K562 (cell line): ENCODE measurements at regions not wholly inside any gene's neighbourhood (a gene's known extent, or its start where the extent isn't known, plus 50 kb on each side); places are given as distances from the start of the nearest gene placed in this dataset.

ENCODE experiments used
- ATAC-seq: fragments of 200-7000 bp; cut with Tn5 transposase; 3 replicates; pipeline ENCODE4 v1.9.1; 2020; ENCODE audit warnings: moderate library complexity
- BruUV-seq: library from RNA; stranded (reverse); fragments of 400-500 nt; replicated peaks from 2 replicates; lab custom pipeline; 2021; lab: Mats Ljungman, UMichigan
- CTCF ChIA-PET: fragments of 300-600 bp; formaldehyde crosslinking; extraction: SDS; loops from one replicate; lab custom pipeline; 2021; ENCODE audit warnings: low intra/inter-chr PET ratio; lab: Yijun Ruan, JAX
- POLR2A ChIA-PET: fragments of 300-600, 350-650 bp; sonication (Branson Sonifier 250); formaldehyde crosslinking; extraction: SDS; loops from one replicate; lab custom pipeline; 2021; ENCODE audit warnings: antibody characterized with exemption, inconsistent platforms; lab: Yijun Ruan, JAX
- DNase-seq, 4 experiments: peaks; one replicate each; pipeline versions ENCODE4 v3.0.0 to v3.0.0-alpha.2; 2011 to 2018; ENCODE audit warnings: low spot score in 3 of 4, mixed read lengths in 3 of 4; ENCODE audit errors: extremely low read depth in 1 of 4
- FAIRE-seq: peaks from 2 replicates; lab custom pipeline; 2011; peaks lifted over from hg19 to GRCh38; lab: Jason Lieb, UNC
- H2AFZ ChIP-seq: 2 replicates; pipeline ENCODE4 v1.6.0; 2011; ENCODE audit warnings: low read depth, low read length, control low read depth, inconsistent platforms
- H3K27ac ChIP-seq: fragments of 200-600 bp; 3 replicates; pipeline ENCODE4 v1.8.0; 2011; ENCODE audit warnings: low read depth, mild to moderate bottlenecking, control low read depth, inconsistent platforms, low read length, moderate library complexity, mixed read lengths; ENCODE audit errors: extremely low read depth
- H3K27me3 ChIP-seq, 2 experiments: fragments of 300-600 bp in 1 of 2; 2 replicates in 1 of 2; 3 replicates in 1 of 2; pipeline versions ENCODE4 v1.6.0 to v1.8.0; 2011; ENCODE audit warnings: inconsistent platforms in 2 of 2, low read length in 2 of 2, mild to moderate bottlenecking in 1 of 2, mixed read lengths in 1 of 2, moderate library complexity in 1 of 2; ENCODE audit not compliant: control insufficient read depth in 2 of 2, insufficient read depth in 2 of 2
- H3K36me3 ChIP-seq: fragments of 300-600 bp; 3 replicates; pipeline ENCODE4 v1.8.0; 2011; ENCODE audit warnings: mild to moderate bottlenecking, low read length, inconsistent platforms; ENCODE audit not compliant: control insufficient read depth, insufficient read depth
- H3K4me1 ChIP-seq, 2 experiments: fragments of 200-600 bp in 1 of 2; replicated peaks in 1 of 2; 2 replicates in 1 of 2; 3 replicates in 1 of 2; pipeline versions ENCODE4 v1.5.1 to v1.8.0; 2011; ENCODE audit warnings: inconsistent platforms in 2 of 2, low read length in 2 of 2, mild to moderate bottlenecking in 1 of 2, mixed read lengths in 1 of 2, moderate library complexity in 1 of 2; ENCODE audit not compliant: control insufficient read depth in 2 of 2, insufficient read depth in 2 of 2
- H3K4me2 ChIP-seq: 2 replicates; pipeline ENCODE4 v1.6.1; 2011; ENCODE audit warnings: low read length, control low read depth, inconsistent platforms, mixed read lengths; ENCODE audit not compliant: insufficient read depth
- H3K4me3 ChIP-seq: fragments of 200-600 bp; sonication (generic), shearing (Covaris generic); 2 replicates; pipeline ENCODE4 v1.5.1; 2016; ENCODE audit warnings: control low read depth, inconsistent platforms
- H3K79me2 ChIP-seq: fragments of 200-600 bp; 3 replicates; pipeline ENCODE4 v1.8.0; 2011; ENCODE audit warnings: low read length, inconsistent platforms; ENCODE audit not compliant: control insufficient read depth, insufficient read depth
- H3K9ac ChIP-seq, 2 experiments: 2 replicates each; pipeline versions ENCODE4 v1.6.0 to v1.6.1; 2011; ENCODE audit warnings: low read depth in 2 of 2, low read length in 2 of 2, control low read depth in 1 of 2, inconsistent platforms in 1 of 2, mild to moderate bottlenecking in 1 of 2, mixed read lengths in 1 of 2; ENCODE audit not compliant: insufficient read depth in 1 of 2
- H3K9me1 ChIP-seq: one replicate; pipeline ENCODE4 v1.6.0; 2011; ENCODE audit warnings: inconsistent platforms, mild to moderate bottlenecking, low read length, moderate library complexity; ENCODE audit not compliant: control insufficient read depth, insufficient read depth
- H3K9me3 ChIP-seq: replicated peaks from 2 replicates; pipeline ENCODE4 v1.5.1; 2011; ENCODE audit warnings: low read depth, low read length, inconsistent platforms; ENCODE audit not compliant: control insufficient read depth, insufficient read depth
- H4K20me1 ChIP-seq: replicated peaks from 2 replicates; pipeline ENCODE4 v1.6.1; 2011; ENCODE audit warnings: low read length, inconsistent platforms, mixed read lengths; ENCODE audit not compliant: control insufficient read depth, insufficient read depth
- GTF2F1 ChIP-seq: IDR thresholded peaks from 2 replicates; pipeline ENCODE4 v1.6.1; 2011; ENCODE audit warnings: low read depth, low read length, improper control_type of control experiment
- KDM4B ChIP-seq, 2 experiments: fragments of 450-650 bp in 1 of 2; sonication (generic) in 1 of 2; IDR thresholded peaks; 2 replicates each; pipeline ENCODE4 v1.6.1; 2016 to 2017; ENCODE audit warnings: borderline replicate concordance in 2 of 2, antibody characterized with exemption in 1 of 2, low read depth in 1 of 2, mild to moderate bottlenecking in 1 of 2
- L3MBTL2 ChIP-seq: fragments of 450-650 bp; IDR thresholded peaks from 2 replicates; pipeline ENCODE4 v1.6.1; 2016; ENCODE audit warnings: mild to moderate bottlenecking, moderate library complexity
- MEF2D ChIP-seq: conservative IDR thresholded peaks from 2 replicates; pipeline ENCODE4 v1.6.1; 2016; ENCODE audit warnings: low read depth, missing genetic modification characterization, missing compliant biosample characterization
- NR1H2 ChIP-seq: sonication (generic); formaldehyde crosslinking; IDR thresholded peaks from 2 replicates; pipeline ENCODE4 v1.4.0; 2020; ENCODE audit warnings: mild to moderate bottlenecking, missing genetic modification reagents
- NR4A1 ChIP-seq, 2 experiments: fragments of 250-450 bp in 1 of 2; fragments of 450-650 bp in 1 of 2; sonication (Bioruptor Pico) in 1 of 2; IDR thresholded peaks; 2 replicates each; pipeline versions ENCODE4 v1.4.0 to v1.6.1; 2016 to 2020; ENCODE audit warnings: mild to moderate bottlenecking in 2 of 2, missing compliant biosample characterization in 1 of 2, missing genetic modification characterization in 1 of 2, moderate library complexity in 1 of 2
- PHF21A ChIP-seq: fragments of 450-650 bp; IDR thresholded peaks from 2 replicates; pipeline ENCODE4 v1.6.1; 2017; ENCODE audit warnings: low read depth, borderline replicate concordance
- RAD21 ChIP-seq, 2 experiments: fragments of 250-450 bp in 1 of 2; fragments of 450-650 bp in 1 of 2; sonication (Bioruptor Pico) in 1 of 2; formaldehyde crosslinking in 1 of 2; IDR thresholded peaks in 1 of 2; conservative IDR thresholded peaks in 1 of 2; 2 replicates each; pipeline versions ENCODE4 v1.4.0 to v1.8.0; 2020 to 2022; ENCODE audit warnings: mild to moderate bottlenecking in 2 of 2, moderate library complexity in 1 of 2
- SFPQ ChIP-seq: fragments of 200-400 bp; formaldehyde crosslinking; IDR thresholded peaks from 2 replicates; pipeline ENCODE4 v1.6.1; 2017; ENCODE audit warnings: mild to moderate bottlenecking, low read depth, low read length, moderate library complexity
- TRIM24 ChIP-seq, 2 experiments: fragments of 450-650 bp; IDR thresholded peaks; 2 replicates each; pipeline ENCODE4 v1.6.1; 2016
- ZFP1 ChIP-seq: fragments of 450-650 bp; formaldehyde crosslinking; IDR thresholded peaks from 2 replicates; pipeline ENCODE4 v1.4.0; 2020; ENCODE audit warnings: mild to moderate bottlenecking, mixed read lengths
- WGBS: fragments of 100-300 bp; shearing (Covaris generic); methylation state at CpG from one replicate; pipeline ENCODE4 v1.1.6; 2016; ENCODE audit warnings: low coverage, mixed read lengths; ENCODE audit not compliant: insufficient coverage; ENCODE audit errors: missing lambda C conversion rate; 5-methylcytosine and 5-hydroxymethylcytosine counted together
- in situ Hi-C: fragments of 300-500 bp; cut with MboI; formaldehyde crosslinking; loops from 4 replicates; pipeline ENCODE4 v1.15.0; 2018; ENCODE audit warnings: inconsistent platforms, mixed read lengths
- intact Hi-C: fragments of 100-400 bp; cut with micrococcal nuclease; formaldehyde crosslinking; loops from 2 replicates; pipeline ENCODE4 v1.14.2; 2022
- TF ChIP-seq, protein P1 (sequence below): fragments of 250-450 bp; sonication (Bioruptor Pico); IDR thresholded peaks from 2 replicates; pipeline ENCODE4 v1.4.0; 2020; ENCODE audit warnings: borderline replicate concordance
- TF ChIP-seq, protein P2 (sequence below): fragments of 200-800 bp; sonication (Bioruptor generic); IDR thresholded peaks from 2 replicates; pipeline ENCODE4 v1.6.1; 2017; ENCODE audit warnings: missing genetic modification characterization, missing compliant biosample characterization
- TF ChIP-seq, protein P3 (sequence below): fragments of 450-650 bp; IDR thresholded peaks from 2 replicates; pipeline ENCODE4 v1.7.1; 2018; ENCODE audit warnings: mild to moderate bottlenecking, low read depth; ENCODE audit not compliant: partially characterized antibody

DNA sequence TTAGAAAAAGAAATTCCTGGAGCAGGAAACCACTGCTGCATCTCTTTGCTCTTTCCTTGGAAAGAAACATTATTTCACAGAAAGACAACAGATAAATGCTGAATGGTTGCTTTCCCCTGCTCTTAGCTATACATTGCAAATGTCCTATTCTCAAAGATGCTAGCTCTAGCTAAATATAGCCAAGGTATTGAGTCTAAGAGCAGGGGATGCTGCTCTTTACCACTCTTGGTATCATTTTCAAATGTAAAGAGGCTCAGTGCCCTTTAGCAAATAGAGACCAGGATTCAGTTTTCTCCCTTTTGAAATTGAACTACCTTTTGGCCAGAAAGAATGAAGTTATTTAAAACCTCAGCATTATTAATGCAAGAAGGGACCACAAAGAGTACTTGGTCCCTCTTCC, 104.0 kb upstream of the FUT8 start (continued):
- TF ChIP-seq KDM4B (IDR thresholded peaks at IDR 0.05; ENCODE audit: borderline replicate concordance in 2 of 2, low read depth in 1 of 2): no peak
- TF ChIP-seq PHF21A: no peak
- TF ChIP-seq, protein P1, sequence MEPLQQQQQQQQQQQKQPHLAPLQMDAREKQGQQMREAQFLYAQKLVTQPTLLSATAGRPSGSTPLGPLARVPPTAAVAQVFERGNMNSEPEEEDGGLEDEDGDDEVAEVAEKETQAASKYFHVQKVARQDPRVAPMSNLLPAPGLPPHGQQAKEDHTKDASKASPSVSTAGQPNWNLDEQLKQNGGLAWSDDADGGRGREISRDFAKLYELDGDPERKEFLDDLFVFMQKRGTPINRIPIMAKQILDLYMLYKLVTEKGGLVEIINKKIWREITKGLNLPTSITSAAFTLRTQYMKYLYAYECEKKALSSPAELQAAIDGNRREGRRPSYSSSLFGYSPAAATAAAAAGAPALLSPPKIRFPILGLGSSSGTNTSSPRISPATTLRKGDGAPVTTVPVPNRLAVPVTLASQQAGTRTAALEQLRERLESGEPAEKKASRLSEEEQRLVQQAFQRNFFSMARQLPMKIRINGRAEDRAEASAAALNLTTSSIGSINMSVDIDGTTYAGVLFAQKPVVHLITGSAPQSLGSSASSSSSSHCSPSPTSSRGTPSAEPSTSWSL: no peak

- intact Hi-C loops (no loop called here), in situ Hi-C loops (no loop called here)
- no peak overlapping the region for H3K27ac ChIP-seq
- TF ChIP-seq L3MBTL2 (no peak), MEF2D (tag) (no peak), RAD21 (CRISPR knock-in tag; conservative IDR thresholded peaks at IDR 0.05 in 1 of 2, IDR thresholded peaks at IDR 0.05 in 1 of 2) (no peak), NR1H2 (no peak), ZFP1 (no peak), SFPQ (no peak), NR4A1 (CRISPR knock-in tag; IDR thresholded peaks at IDR 0.05) (no peak), NR4A1 (tag; IDR thresholded peaks at IDR 0.05) (no peak), TRIM24 (IDR thresholded peaks at IDR 0.05) (no peak), GTF2F1 (no peak)
- TF ChIP-seq, protein P2, sequence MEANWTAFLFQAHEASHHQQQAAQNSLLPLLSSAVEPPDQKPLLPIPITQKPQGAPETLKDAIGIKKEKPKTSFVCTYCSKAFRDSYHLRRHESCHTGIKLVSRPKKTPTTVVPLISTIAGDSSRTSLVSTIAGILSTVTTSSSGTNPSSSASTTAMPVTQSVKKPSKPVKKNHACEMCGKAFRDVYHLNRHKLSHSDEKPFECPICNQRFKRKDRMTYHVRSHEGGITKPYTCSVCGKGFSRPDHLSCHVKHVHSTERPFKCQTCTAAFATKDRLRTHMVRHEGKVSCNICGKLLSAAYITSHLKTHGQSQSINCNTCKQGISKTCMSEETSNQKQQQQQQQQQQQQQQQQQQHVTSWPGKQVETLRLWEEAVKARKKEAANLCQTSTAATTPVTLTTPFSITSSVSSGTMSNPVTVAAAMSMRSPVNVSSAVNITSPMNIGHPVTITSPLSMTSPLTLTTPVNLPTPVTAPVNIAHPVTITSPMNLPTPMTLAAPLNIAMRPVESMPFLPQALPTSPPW: no peak
- TF ChIP-seq, protein P3, sequence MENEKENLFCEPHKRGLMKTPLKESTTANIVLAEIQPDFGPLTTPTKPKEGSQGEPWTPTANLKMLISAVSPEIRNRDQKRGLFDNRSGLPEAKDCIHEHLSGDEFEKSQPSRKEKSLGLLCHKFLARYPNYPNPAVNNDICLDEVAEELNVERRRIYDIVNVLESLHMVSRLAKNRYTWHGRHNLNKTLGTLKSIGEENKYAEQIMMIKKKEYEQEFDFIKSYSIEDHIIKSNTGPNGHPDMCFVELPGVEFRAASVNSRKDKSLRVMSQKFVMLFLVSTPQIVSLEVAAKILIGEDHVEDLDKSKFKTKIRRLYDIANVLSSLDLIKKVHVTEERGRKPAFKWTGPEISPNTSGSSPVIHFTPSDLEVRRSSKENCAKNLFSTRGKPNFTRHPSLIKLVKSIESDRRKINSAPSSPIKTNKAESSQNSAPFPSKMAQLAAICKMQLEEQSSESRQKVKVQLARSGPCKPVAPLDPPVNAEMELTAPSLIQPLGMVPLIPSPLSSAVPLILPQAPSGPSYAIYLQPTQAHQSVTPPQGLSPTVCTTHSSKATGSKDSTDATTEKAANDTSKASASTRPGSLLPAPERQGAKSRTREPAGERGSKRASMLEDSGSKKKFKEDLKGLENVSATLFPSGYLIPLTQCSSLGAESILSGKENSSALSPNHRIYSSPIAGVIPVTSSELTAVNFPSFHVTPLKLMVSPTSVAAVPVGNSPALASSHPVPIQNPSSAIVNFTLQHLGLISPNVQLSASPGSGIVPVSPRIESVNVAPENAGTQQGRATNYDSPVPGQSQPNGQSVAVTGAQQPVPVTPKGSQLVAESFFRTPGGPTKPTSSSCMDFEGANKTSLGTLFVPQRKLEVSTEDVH: no peak
Observed at GRCh38 chr14:65310568-65310967, 102.0 kb upstream of the FUT8 start.

More at GRCh38 chr14:65310568-65310967, 102.0 kb upstream of the FUT8 start:
- H3K79me2 ChIP-seq: no peaks in the 10 kb centered on the region
- WGBS: 20% methylated on average over 2 of the region's 2 CpGs
- no peak overlapping the region for H3K9ac ChIP-seq
- H3K4me2 ChIP-seq: no peak overlapping the region
- ATAC-seq (no peak), DNase-seq (no peak), FAIRE-seq (no peak)
- no peaks in the 10 kb centered on the region for H3K4me1 ChIP-seq
- H4K20me1 ChIP-seq: no peaks in the 10 kb centered on the region
- ChIA-PET CTCF (no interaction called here), POLR2A (no interaction called here)
- no peaks in the 10 kb centered on the region; the same call in 1 of the 2 replicates for H3K9me3 ChIP-seq
- H3K4me3 ChIP-seq: no peak overlapping the region
- no TSS peak for BruUV-seq
- H3K9me1 ChIP-seq: no peaks in the 10 kb centered on the region
- no peaks in the 10 kb centered on the region for H3K27me3 ChIP-seq
- no peaks in the 10 kb centered on the region for H3K36me3 ChIP-seq
- no peak overlapping the region for H2AFZ ChIP-seq
